H1 (cell line): ENCODE measurements at regions not wholly inside any gene's neighbourhood (a gene's known extent, or its start where the extent isn't known, plus 50 kb on each side); places are given as distances from the start of the nearest gene placed in this dataset.

Source experiments
- BRCA1 ChIP-seq: IDR thresholded peaks from 2 replicates; pipeline ENCODE4 v1.6.1; 2012; ENCODE audit warnings: low read depth, low read length, improper control_type of control experiment
- CREB1 ChIP-seq: IDR thresholded peaks from 2 replicates; pipeline ENCODE4 v1.6.1; 2012; ENCODE audit warnings: inconsistent platforms
- E2F6 ChIP-seq: IDR thresholded peaks from 2 replicates; pipeline ENCODE4 v1.6.1; 2012; ENCODE audit warnings: inconsistent platforms
- EZH2 ChIP-seq: fragments of 200-600 bp; sonication (generic); IDR thresholded peaks from 2 replicates; pipeline ENCODE4 v1.7.1; 2012; ENCODE audit warnings: low read depth, mild to moderate bottlenecking, moderate library complexity, low read length, inconsistent platforms; ENCODE audit not compliant: severe bottlenecking
- JUN ChIP-seq: IDR thresholded peaks from 2 replicates; pipeline ENCODE4 v1.6.1; 2011; ENCODE audit warnings: low read depth, mild to moderate bottlenecking, improper control_type of control experiment, low read length
- JUND ChIP-seq: IDR thresholded peaks from 2 replicates; pipeline ENCODE4 v1.6.1; 2011; ENCODE audit warnings: mild to moderate bottlenecking, improper control_type of control experiment, low read length
- RFX5 ChIP-seq: IDR thresholded peaks from 2 replicates; pipeline ENCODE4 v1.6.1; 2011; ENCODE audit warnings: low read depth, low read length, improper control_type of control experiment, borderline replicate concordance
- SIRT6 ChIP-seq: IDR thresholded peaks from one replicate; pipeline ENCODE4 v1.7.1; 2012; ENCODE audit warnings: low read length, inconsistent platforms
- TAF1 ChIP-seq: IDR thresholded peaks from 2 replicates; pipeline ENCODE4 v1.6.1; 2011; ENCODE audit warnings: mild to moderate bottlenecking, low read depth, low read length
- TAF7 ChIP-seq: optimal IDR thresholded peaks from 2 replicates; pipeline ENCODE3; 2011; ENCODE audit warnings: low read depth, mild to moderate bottlenecking, inconsistent platforms, low read length, moderate library complexity, borderline replicate concordance
- TEAD4 ChIP-seq: IDR thresholded peaks from 2 replicates; pipeline ENCODE4 v1.6.1; 2012; ENCODE audit warnings: low read depth, low read length, inconsistent platforms, mixed read lengths

GRCh38 chr2:221161186-221161585 is 410.9 kb downstream of the EPHA4 start (continued):
- no peak for TF ChIP-seq EZH2
- TF ChIP-seq JUND, result no peak
- no peak for TF ChIP-seq TEAD4
- TF ChIP-seq BRCA1, result no peak
- no peak for TF ChIP-seq JUN
- no peak for TF ChIP-seq TAF7
- no peak for TF ChIP-seq RFX5
- no peak for TF ChIP-seq CREB1
- no peak for TF ChIP-seq SIRT6
- no peak for TF ChIP-seq E2F6
- no peak for TF ChIP-seq TAF1
